ENCODE measurements at regions not wholly inside any gene's neighbourhood (a gene's known extent, or its start where the extent isn't known, plus 50 kb on each side); places are given as distances from the start of the nearest gene placed in this dataset.

DNA sequence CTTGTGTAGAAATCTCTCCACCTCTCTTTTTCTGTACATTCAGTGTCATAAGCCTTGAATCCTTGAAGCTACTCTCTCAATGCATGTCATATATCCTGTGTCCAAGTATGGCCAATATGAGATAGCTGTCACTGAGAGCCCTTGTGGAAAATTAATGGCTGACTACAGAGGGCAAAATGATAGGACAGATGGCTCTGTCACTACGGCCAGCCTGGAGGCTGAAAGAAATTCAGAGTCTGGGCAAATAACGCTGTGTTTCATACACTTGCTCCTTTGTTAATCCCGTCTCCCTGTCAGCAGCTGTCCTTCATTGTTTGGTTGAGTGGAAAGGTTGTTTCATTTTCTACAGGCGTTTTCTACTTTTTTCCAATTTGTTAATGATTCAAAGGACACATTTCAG lies 70.4 kb upstream of the VGLL2 start:
- TF ChIP-seq, protein P1, sequence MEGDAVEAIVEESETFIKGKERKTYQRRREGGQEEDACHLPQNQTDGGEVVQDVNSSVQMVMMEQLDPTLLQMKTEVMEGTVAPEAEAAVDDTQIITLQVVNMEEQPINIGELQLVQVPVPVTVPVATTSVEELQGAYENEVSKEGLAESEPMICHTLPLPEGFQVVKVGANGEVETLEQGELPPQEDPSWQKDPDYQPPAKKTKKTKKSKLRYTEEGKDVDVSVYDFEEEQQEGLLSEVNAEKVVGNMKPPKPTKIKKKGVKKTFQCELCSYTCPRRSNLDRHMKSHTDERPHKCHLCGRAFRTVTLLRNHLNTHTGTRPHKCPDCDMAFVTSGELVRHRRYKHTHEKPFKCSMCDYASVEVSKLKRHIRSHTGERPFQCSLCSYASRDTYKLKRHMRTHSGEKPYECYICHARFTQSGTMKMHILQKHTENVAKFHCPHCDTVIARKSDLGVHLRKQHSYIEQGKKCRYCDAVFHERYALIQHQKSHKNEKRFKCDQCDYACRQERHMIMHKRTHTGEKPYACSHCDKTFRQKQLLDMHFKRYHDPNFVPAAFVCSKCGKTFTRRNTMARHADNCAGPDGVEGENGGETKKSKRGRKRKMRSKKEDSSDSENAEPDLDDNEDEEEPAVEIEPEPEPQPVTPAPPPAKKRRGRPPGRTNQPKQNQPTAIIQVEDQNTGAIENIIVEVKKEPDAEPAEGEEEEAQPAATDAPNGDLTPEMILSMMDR (conservative IDR thresholded peaks at IDR 0.05), result no peak
- no peak for TF ChIP-seq EZH2 (IDR thresholded peaks at IDR 0.05; ENCODE audit: low read depth)
